Kidney epithelial cell (primary cell): ENCODE measurements at regions not wholly inside any gene's neighbourhood (a gene's known extent, or its start where the extent isn't known, plus 50 kb on each side); places are given as distances from the start of the nearest gene placed in this dataset.

ENCODE experiments used
- DNase-seq: peaks from one replicate; pipeline ENCODE4 v3.0.0-alpha.2; 2010; ENCODE audit warnings: low read depth
- H3K27me3 ChIP-seq: 2 replicates; pipeline ENCODE4 v1.6.0; 2011; ENCODE audit warnings: low read length; ENCODE audit not compliant: control insufficient read depth, insufficient read depth
- H3K36me3 ChIP-seq: 2 replicates; pipeline ENCODE4 v1.5.1; 2011; ENCODE audit warnings: low read length; ENCODE audit not compliant: control insufficient read depth, insufficient read depth
- H3K4me3 ChIP-seq: 2 replicates; pipeline ENCODE4 v1.5.1; 2011; ENCODE audit warnings: low read depth, mild to moderate bottlenecking, control low read depth, low read length
- CTCF ChIP-seq: IDR thresholded peaks from 2 replicates; pipeline ENCODE4 v1.5.1; 2011; ENCODE audit warnings: mild to moderate bottlenecking, moderate library complexity, low read length, control low read depth, inconsistent platforms; ENCODE audit not compliant: insufficient read depth, poor library complexity, severe bottlenecking

- no peak for DNase-seq
- H3K27me3 ChIP-seq, result no peaks in the 10 kb centered on the region
- H3K36me3 ChIP-seq, result no peaks in the 10 kb centered on the region
- no peak for TF ChIP-seq CTCF
- no peak overlapping the region for H3K4me3 ChIP-seq
Observed at GRCh38 chr2:118255771-118256372, 167.6 kb downstream of the INSIG2 start.

GRCh38 chr2:118255301-118255700 lies 167.0 kb downstream of the INSIG2 start:
- H3K4me3 ChIP-seq, result no peak overlapping the region
- no peaks in the 10 kb centered on the region for H3K27me3 ChIP-seq
- TF ChIP-seq CTCF, result no peak
- no peak for DNase-seq
- no peaks in the 10 kb centered on the region for H3K36me3 ChIP-seq

- TF ChIP-seq CTCF, result no peak
- no peak for DNase-seq
- H3K36me3 ChIP-seq, result no peaks in the 10 kb centered on the region
Observed at GRCh38 chr2:118254116-118254515, 165.8 kb downstream of the INSIG2 start.

GRCh38 chr2:118251427-118251826 lies 163.2 kb downstream of the INSIG2 start:
- Histone ChIP-seq H3K27me3 (no peaks in the 10 kb centered on the region), H3K4me3 (no peak overlapping the region), H3K36me3 (no peaks in the 10 kb centered on the region)
- no peak for DNase-seq
- TF ChIP-seq CTCF, result no peak

More at GRCh38 chr2:118254116-118254515, 165.8 kb downstream of the INSIG2 start:
- Histone ChIP-seq H3K27me3 (no peaks in the 10 kb centered on the region), H3K4me3 (no peak overlapping the region)

- no peak for DNase-seq
- H3K36me3 ChIP-seq, result no peaks in the 10 kb centered on the region
- H3K27me3 ChIP-seq, result no peaks in the 10 kb centered on the region
- H3K4me3 ChIP-seq, result no peak overlapping the region
- TF ChIP-seq CTCF, result no peak
Observed at GRCh38 chr2:118250463-118250862, 162.2 kb downstream of the INSIG2 start.

- H3K36me3 ChIP-seq, result no peaks in the 10 kb centered on the region
- H3K4me3 ChIP-seq, result no peak overlapping the region
- no peaks in the 10 kb centered on the region for H3K27me3 ChIP-seq
- no peak for DNase-seq
- no peak for TF ChIP-seq CTCF
Observed at GRCh38 chr2:118250001-118250400, 161.7 kb downstream of the INSIG2 start.
